Fibroblast of the aortic adventitia (primary cell): ENCODE measurements at regions not wholly inside any gene's neighbourhood (a gene's known extent, or its start where the extent isn't known, plus 50 kb on each side); places are given as distances from the start of the nearest gene placed in this dataset.

Source experiments
- DNase-seq: peaks from one replicate; pipeline ENCODE4 v3.0.0-alpha.2; 2010; ENCODE audit warnings: low read depth
- H3K4me3 ChIP-seq: 2 replicates; pipeline ENCODE4 v1.5.1; 2011; ENCODE audit warnings: low read depth, mild to moderate bottlenecking, control low read depth, low read length, moderate library complexity
- TF ChIP-seq, protein P1 (sequence below): IDR thresholded peaks from 2 replicates; pipeline ENCODE4 v1.5.1; 2011; ENCODE audit warnings: mild to moderate bottlenecking, low read length, control low read depth, inconsistent platforms; ENCODE audit not compliant: insufficient read depth

DNA sequence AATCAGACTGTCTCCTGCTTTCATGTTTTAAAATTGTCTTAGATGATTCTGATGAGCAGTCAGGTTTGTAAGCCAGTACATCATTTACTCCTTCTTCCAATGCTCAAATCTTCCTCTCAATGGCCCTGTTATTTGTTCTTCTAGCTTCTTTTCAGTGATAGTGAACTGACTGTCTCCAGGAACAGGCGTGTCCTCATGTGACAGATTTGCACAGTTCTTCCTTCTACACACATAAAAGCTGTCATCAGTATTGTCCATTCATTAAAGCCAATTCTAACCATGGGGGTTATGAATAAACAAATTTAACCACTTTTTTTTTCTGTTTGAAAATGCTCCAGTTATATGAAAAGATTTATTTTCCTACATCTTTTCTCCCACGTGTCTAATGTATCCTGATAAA lies 308.7 kb upstream of the SORCS1 start:
- no peak for DNase-seq
- H3K4me3 ChIP-seq, result no peak overlapping the region
- TF ChIP-seq, protein P1, sequence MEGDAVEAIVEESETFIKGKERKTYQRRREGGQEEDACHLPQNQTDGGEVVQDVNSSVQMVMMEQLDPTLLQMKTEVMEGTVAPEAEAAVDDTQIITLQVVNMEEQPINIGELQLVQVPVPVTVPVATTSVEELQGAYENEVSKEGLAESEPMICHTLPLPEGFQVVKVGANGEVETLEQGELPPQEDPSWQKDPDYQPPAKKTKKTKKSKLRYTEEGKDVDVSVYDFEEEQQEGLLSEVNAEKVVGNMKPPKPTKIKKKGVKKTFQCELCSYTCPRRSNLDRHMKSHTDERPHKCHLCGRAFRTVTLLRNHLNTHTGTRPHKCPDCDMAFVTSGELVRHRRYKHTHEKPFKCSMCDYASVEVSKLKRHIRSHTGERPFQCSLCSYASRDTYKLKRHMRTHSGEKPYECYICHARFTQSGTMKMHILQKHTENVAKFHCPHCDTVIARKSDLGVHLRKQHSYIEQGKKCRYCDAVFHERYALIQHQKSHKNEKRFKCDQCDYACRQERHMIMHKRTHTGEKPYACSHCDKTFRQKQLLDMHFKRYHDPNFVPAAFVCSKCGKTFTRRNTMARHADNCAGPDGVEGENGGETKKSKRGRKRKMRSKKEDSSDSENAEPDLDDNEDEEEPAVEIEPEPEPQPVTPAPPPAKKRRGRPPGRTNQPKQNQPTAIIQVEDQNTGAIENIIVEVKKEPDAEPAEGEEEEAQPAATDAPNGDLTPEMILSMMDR, result no peak

DNA sequence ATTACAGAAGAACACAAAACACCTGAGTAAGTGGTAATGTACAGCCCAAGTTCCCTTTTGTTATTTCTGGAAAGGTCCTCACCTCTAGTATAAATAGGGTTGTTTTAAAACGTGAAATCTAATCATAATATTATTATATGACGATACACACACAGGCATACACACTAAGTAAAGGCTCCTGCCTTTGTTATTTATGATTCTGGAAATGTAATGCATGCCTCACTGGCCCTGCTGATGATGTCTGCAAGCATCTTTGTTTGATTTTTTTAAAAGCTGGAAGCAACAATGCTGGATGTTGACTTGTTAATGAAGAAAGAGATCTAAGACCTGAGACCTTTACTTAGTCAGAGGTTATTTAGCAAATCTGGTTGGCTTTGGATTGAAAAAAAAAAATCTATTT lies 307.4 kb upstream of the SORCS1 start:
- no peak overlapping the region for H3K4me3 ChIP-seq
- DNase-seq, result no peak
- TF ChIP-seq, protein P1, result no peak

DNA sequence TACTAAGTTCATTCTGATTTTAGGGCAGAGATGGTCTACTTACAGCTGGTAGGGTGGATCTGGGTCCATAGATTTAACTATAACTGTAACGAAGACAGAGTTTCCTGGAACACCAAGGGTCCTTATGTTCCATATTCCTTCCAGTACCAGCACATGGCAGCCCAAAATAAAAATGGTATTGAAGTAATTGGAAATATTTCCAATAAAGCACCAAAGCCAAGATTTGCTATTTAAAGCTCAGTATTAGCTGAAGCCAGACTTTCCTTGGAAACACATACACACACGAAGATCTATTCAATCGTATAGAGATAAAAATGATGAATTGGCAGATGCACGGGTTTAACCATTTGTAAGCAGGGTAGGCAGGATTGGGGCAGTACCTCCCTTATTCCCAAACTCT lies 289.1 kb upstream of the SORCS1 start:
- TF ChIP-seq, protein P1, result no peak
- no peak for DNase-seq
- H3K4me3 ChIP-seq, result no peak overlapping the region

DNA sequence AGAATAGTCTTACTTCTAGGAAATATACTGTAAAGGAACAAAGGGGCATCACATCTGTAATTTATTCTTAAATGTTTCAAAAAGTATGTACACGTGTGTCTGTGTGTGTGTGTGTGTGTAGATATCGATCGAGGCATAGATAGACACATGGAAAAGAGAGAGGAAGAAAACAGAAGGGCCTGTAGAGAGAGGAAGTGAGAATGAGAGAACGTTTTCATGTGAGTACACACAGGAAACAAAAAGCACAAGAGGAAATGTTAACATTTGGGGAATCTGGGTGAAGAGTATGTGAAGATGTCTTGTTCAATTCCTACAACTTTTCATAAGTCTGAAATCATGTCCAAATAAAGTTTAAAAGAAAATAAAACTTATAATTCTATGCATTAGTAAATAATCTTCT lies 286.5 kb upstream of the SORCS1 start:
- TF ChIP-seq, protein P1, result no peak
- no peak overlapping the region for H3K4me3 ChIP-seq
- no peak for DNase-seq

DNA sequence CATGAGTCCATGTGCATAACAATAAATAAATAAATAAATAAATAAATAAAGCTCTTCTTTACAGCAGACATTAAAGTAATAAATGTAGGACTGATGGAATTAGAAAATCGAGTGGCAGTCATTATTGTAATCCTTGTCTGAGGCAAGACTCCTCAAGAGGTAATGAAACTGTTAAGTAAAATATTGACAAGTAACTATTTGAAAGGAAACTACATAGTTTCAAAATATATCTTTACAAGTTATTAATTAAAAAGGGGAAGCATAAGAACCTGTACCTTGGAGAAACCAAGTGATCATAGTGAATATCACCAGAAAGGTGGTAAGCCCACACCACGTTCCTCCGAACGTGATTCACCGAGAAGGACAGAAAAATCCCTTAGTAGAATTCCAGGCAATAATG lies 285.6 kb upstream of the SORCS1 start:
- DNase-seq, result no peak
- TF ChIP-seq, protein P1, result no peak
- no peak overlapping the region for H3K4me3 ChIP-seq

DNA sequence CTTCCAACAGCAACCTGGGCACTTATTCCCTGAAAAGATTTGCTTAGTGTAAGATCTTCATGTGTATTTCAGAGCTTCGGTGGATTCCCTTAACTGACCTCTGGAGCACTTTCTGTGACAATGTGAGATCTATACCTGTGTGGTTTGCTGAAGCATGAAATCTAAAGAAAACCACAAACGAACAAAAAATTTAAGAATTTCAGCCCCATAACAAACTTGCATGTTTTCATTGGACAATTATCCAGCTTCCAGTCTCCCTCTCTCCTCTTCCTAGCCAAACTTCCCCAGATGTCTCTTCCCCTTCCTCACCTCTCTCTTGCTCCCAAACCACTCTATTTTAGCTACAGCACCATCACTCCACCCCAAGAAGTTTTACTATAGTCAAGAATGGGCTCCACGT lies 279.9 kb upstream of the SORCS1 start:
- no peak for DNase-seq
- H3K4me3 ChIP-seq, result no peak overlapping the region
- TF ChIP-seq, protein P1, result no peak

DNA sequence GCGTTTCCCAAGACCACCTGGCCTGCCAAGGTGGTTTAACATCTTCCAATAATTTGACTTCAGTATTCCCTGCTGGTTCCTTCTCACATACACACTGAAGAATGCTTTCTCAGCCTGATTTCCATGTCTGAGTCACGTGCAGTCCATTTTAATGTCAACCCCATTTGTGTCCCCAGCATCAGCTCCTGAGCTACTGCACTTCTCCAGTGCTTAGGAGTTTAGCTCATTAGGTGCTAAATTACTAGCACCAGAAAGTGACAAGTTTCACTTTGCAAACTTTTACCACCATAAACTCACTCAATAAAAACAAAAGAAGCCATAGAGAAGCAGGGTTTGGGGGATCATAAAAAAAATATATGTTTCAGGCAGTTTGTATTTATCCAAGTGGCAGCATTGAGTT lies 279.3 kb upstream of the SORCS1 start:
- TF ChIP-seq, protein P1, result no peak
- no peak for DNase-seq
- no peak overlapping the region for H3K4me3 ChIP-seq
